ENCODE measurements at regions not wholly inside any gene's neighbourhood (a gene's known extent, or its start where the extent isn't known, plus 50 kb on each side); places are given as distances from the start of the nearest gene placed in this dataset.

GRCh38 chr9:89956907-89957306, 352.1 kb downstream of the GADD45G start:
- no peak for DNase-seq (ENCODE audit: low read depth, low spot score)

- no peak for DNase-seq (ENCODE audit: low read depth, low spot score)
Observed at GRCh38 chr9:89958086-89958485, 353.3 kb downstream of the GADD45G start.

DNA sequence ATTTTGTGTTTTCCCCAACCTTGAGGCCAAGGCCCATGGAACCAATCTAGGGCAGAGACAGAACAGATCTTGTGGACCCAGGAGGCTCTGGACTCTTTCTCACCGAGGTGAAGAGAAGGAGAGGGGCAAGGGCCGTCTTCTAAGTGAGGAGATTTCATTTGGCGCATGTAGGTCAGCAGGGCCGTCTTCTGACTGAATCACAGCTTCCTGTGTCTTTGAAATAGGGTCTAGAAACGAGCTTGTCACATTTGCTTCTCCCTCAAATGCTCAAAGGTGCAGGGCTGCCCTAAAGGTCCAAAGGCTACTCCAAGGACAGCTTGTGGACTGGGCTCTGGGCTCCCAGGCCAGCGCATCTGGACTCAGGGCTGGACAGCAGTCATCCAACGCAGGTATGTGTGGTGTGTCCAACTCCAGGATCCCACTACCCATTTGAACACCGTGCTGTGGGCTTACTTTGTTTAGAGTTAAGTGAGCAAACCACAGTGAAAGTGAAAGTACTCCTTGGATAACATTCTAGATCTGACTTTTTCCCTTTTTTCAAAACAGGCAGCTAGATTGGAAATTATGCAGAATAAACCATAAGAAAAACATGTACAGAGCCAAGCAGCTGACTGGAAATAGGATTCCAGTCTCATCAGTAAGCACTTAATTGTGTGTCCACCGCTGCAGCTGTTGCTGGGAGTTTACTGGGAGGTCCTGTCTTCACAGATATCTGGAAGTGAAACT, 357.0 kb downstream of the GADD45G start:
- no peak for DNase-seq (ENCODE audit: low read depth, low spot score)

- DNase-seq (ENCODE audit: low read depth, low spot score) = no peak
Observed at GRCh38 chr9:89963280-89963679, 358.5 kb downstream of the GADD45G start.

GRCh38 chr9:89967527-89967926, 362.7 kb downstream of the GADD45G start:
- DNase-seq (ENCODE audit: low read depth, low spot score) = no peak

- no peak for DNase-seq (ENCODE audit: low read depth, low spot score)
Observed at GRCh38 chr9:89969156-89969675, 364.4 kb downstream of the GADD45G start.

DNA sequence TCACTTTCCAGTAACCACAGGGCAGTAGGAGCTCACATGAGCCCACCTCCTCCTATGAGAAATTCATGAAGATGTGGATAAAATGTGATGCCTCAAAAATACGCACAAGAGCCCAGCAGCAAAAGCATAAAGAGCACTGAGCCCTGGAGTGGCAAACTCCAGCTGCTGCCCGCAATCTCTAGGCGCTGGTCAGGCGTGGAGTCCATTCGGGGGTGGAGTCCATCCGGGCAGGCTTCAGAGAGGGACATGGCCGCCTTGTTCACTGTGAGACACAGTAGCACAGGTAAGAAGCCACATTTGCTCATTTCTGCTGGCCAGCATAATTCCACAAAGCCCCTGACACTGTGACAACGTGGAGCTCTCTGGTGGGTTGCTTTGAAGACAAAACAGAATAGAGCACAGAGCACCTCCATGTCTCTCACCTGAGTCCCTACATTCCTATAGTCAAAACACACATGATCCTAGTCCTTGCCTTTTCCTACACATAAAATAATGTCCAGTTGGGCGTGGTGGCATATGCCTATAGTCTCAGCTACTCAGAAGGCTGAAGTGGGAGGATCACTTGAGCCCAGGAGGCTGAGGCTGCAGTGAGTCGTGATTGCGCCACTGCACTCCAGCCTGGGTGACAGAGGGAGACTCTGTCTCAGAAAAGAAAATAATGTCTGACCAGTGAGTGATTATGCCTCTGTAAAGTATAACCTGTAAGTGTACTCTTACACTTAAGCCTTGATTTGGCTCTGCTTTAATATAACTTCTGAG, 365.2 kb downstream of the GADD45G start:
- DNase-seq (ENCODE audit: low read depth, low spot score) = no peak

- DNase-seq (ENCODE audit: low read depth, low spot score) = no peak
Observed at GRCh38 chr9:89970701-89971100, 365.9 kb downstream of the GADD45G start.

DNA sequence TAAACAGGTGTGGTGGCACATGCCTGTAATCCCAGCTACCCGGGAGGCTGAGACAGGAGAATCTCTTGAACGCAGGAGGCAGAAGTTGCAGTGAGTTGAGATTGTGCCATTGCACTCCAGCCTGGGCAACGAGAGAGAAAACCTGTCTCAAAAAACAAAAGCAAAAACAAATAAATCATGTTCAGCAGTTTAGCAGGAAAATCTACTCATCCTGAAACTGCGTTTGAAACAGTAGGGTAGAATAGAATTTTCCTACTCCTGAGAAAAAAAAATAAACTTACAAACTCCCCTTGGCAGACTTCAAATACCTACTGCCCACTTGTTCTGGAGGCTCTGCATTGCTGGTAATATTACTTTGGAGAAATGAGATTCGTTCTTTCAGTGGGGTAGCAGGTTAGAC, 367.7 kb downstream of the GADD45G start:
- DNase-seq (ENCODE audit: low read depth, low spot score) = no peak

DNA sequence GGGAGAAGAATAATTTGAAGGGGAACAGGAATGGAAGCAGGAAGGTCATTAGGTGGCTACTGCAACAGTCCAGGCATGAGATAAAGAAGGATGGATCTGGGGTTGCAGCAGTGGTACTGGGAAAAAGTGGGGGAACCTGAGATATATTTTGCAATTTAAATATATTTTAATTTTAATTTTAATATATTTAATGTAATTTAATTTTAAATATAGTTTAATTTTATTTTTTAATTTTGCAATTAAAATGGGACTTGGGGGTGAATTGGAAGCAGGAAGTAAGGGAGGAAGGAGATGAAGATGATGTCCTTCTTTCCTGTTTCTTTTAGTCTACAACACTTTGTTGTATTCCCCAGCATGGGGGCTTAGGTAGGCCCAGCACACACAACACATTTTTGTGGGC, 369.8 kb downstream of the GADD45G start:
- no peak for DNase-seq (ENCODE audit: low read depth, low spot score)

GRCh38 chr9:89975024-89975423, 370.2 kb downstream of the GADD45G start:
- no peak for DNase-seq (ENCODE audit: low read depth, low spot score)

GRCh38 chr9:89975630-89976029, 370.8 kb downstream of the GADD45G start:
- no peak for DNase-seq (ENCODE audit: low read depth, low spot score)

DNA sequence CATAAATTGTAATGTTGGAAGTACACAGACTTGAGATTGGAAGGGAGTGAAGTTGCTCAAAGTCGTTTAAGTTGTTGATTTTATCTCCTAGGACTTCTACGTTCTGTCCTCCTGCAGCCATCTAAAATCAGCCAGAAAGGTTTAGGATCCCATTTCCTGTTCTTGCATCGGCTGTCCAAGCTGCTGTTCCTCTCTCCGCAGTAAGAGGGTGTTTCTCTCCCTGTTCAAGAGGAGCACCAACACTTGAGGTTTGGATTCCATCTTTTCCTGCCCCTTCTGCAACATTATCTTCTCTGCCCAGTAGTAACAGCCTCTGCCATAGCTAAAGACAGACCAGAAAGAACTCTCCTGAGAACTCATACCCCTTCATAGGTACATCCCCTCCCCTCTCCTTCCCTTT, 373.4 kb downstream of the GADD45G start:
- no peak for DNase-seq (ENCODE audit: low read depth, low spot score)

- DNase-seq (ENCODE audit: low read depth, low spot score) = no peak
Observed at GRCh38 chr9:89980600-89980999, 375.8 kb downstream of the GADD45G start.

GRCh38 chr9:89982016-89982415, 377.2 kb downstream of the GADD45G start:
- DNase-seq (ENCODE audit: low read depth, low spot score) = no peak

DNA sequence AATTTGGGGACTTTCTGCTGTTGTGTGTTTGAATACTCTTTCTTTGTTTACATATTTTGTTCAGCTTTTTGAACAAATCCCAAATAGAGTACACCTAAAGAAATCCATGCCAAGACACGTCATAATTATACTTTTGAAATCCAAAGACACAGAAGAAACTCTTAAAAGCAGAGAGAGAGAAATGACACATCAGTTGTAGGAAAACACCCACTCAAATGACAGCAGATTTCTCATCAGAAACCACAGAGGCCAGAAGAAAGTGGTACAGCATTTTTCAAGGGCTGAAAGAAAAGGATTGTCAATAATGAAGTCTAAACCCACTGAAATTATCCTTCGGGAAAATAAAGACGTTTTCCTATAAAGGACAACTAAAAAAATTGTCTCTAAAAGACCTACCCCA, 378.6 kb downstream of the GADD45G start:
- DNase-seq (ENCODE audit: low read depth, low spot score) = no peak

DNA sequence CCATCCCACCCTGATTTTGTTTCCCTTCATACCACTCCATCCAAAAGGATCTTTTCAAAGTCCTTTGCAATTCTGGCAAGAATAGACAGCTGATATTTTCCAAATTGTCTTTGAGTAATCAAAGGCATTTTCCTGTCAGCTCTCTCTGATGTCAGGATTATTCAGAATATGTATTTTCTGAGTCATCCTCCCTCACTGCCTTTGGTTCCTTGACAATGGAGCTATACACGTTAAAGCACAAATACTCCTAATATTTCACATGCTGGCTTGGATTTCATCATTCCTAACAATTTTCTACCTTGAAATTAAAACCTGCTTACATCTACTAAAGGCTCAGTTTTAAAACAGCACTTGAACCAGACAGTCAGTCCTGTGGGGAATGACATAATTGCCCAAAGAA, 379.4 kb downstream of the GADD45G start:
- DNase-seq (ENCODE audit: low read depth, low spot score) = no peak

DNA sequence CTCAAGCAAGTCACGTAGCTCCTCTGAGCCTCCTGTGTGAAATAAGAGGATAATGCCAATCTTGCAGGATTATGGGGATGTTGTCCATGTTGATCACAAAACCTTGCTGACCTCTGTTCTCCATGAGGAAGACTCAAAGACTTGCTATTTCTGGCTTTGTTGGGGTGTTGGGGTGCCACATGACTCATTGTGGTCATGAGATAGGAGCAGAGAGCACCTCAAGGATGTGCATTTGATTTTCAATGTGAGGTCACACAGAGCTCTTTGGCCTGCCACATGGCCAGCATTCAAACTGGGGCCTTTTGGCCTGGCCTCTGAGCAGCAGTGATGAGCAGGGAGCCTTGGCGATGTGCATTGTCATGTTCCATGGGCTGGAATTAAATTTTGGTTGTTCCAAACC, 380.3 kb downstream of the GADD45G start:
- no peak for DNase-seq (ENCODE audit: low read depth, low spot score)

DNA sequence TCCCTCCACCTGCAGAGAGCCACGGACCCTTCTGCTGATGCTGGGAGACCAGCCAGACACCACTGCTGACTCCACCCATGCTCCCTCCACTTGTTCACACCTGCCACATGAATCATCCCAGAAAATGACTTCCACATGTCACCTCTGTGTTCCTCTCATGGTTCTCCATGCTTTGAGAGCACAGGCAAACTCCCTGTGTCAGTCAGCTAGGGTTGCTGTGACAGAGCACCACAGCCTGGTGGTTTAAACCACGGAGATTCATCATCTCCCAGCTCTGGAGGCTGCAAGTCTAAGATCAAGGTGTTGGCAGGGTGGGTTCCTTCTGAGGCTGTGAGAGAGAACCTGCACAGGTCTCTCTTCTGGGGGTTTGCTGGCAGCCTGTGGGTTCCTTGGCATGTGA, 381.4 kb downstream of the GADD45G start:
- no peak for DNase-seq (ENCODE audit: low read depth, low spot score)

DNA sequence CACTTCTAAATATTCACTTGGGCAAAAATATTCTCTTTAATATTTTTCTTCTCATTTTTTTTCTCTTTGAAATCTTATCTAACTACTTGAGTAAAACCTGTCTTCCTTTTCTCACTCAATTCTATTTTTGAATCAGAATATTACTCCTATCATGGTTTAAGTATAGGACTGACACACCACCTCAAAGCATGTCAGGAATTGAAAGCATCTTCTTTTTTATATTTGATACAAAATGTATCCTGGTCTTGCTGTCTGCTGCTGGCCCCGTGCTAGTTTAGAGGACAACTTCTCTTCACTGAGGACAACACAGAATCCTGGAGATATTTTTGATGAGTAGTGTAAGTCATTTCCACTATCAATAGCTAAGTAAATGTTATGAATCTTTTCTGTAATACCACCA, 383.6 kb downstream of the GADD45G start:
- no peak for DNase-seq (ENCODE audit: low read depth, low spot score)

DNA sequence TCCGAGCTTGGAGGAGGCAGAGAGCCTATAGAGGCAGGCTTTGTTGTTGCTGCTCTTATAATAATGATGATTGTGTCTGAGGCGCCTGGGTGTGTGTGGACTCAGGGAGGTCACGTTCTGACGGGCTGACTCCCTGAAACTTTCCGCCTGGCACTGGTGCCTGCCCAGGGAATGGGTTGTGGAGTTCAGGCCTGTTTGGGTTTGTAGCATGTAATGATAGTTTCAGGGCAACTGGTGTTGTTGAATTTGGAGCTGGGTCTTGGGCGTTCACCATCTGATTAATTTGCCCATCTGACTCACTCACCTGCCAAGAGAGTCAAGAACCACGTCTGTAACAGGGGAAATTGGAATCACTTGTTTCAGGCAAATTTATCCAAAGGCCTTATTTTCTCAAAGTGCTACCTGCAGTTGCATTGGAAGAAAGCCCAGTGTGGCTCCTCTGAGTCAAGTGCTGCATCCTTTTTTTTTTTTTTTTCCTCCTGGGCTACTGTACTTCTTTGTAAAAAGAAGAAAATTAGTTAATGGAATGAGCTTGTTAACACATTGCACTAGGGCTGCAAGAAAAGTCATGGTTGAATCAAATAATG, 386.5 kb downstream of the GADD45G start:
- no peak for DNase-seq (ENCODE audit: low read depth, low spot score)

GRCh38 chr9:89992326-89993198, 387.8 kb downstream of the GADD45G start:
- no peak for DNase-seq (ENCODE audit: low read depth, low spot score)
